GM12878 (cell line): ENCODE measurements at regions not wholly inside any gene's neighbourhood (a gene's known extent, or its start where the extent isn't known, plus 50 kb on each side); places are given as distances from the start of the nearest gene placed in this dataset.

Source experiments
- ATAC-seq: fragments of 200-7000 bp; cut with Tn5 transposase; 3 replicates; pipeline ENCODE4 v1.9.1; 2020; ENCODE audit warnings: mild to moderate bottlenecking, moderate library complexity
- BruUV-seq: library from RNA; stranded (reverse); fragments of 400-500 nt; replicated peaks from 2 replicates; lab custom pipeline; 2021; lab: Mats Ljungman, UMichigan
- CTCF ChIA-PET: fragments of 300-600 bp; sonication (Branson Sonifier 250); formaldehyde crosslinking; extraction: SDS; loops from one replicate; lab custom pipeline; 2021; ENCODE audit warnings: inconsistent platforms; lab: Yijun Ruan, JAX
- POLR2A ChIA-PET: fragments of 350-600 bp; formaldehyde crosslinking; extraction: SDS; loops from one replicate; lab custom pipeline; 2021; ENCODE audit warnings: inconsistent platforms; lab: Charles Lee
- RAD21 ChIA-PET: fragments of 300-600 bp; sonication (Branson Sonifier 250); formaldehyde crosslinking; loops from one replicate; lab custom pipeline; 2023; ENCODE audit warnings: antibody characterized with exemption; ENCODE audit not compliant: unreplicated experiment; lab: Charles Lee
- SMC1A ChIA-PET: fragments of 300-600 bp; sonication (Branson Sonifier 250); formaldehyde crosslinking; loops from one replicate; lab custom pipeline; 2023; ENCODE audit not compliant: unreplicated experiment, uncharacterized antibody; lab: Charles Lee
- DNase-seq: peaks from one replicate; pipeline ENCODE4 v3.0.0-alpha.2; 2011; ENCODE audit warnings: low read depth, low spot score
- FAIRE-seq: peaks from 3 replicates; lab custom pipeline; 2011; peaks lifted over from hg19 to GRCh38; lab: Jason Lieb, UNC
- H2AFZ ChIP-seq: 2 replicates; pipeline ENCODE4 v1.6.0; 2011; ENCODE audit warnings: low read depth, low read length, control low read depth; ENCODE audit not compliant: control insufficient read depth
- H3K27ac ChIP-seq: 2 replicates; pipeline ENCODE4 v1.5.1; 2011; ENCODE audit warnings: control low read depth; ENCODE audit not compliant: control insufficient read depth, insufficient read depth
- H3K27me3 ChIP-seq, 2 experiments: replicated peaks in 1 of 2; 2 replicates each; pipeline versions ENCODE4 v1.6.0 to v1.6.1; 2011; ENCODE audit warnings: low read length in 1 of 2; ENCODE audit not compliant: control insufficient read depth in 2 of 2, insufficient read depth in 2 of 2
- H3K36me3 ChIP-seq, 2 experiments: 2 replicates each; pipeline ENCODE4 v1.5.1; 2011; ENCODE audit warnings: low read length in 1 of 2; ENCODE audit not compliant: control insufficient read depth in 2 of 2, insufficient read depth in 2 of 2
- H3K4me1 ChIP-seq: 2 replicates; pipeline ENCODE4 v1.6.1; 2011; ENCODE audit warnings: mild to moderate bottlenecking, low read length, moderate library complexity, mixed read lengths; ENCODE audit not compliant: control insufficient read depth, insufficient read depth
- H3K4me2 ChIP-seq: 2 replicates; pipeline ENCODE4 v1.6.0; 2011; ENCODE audit warnings: control low read depth; ENCODE audit not compliant: control insufficient read depth, insufficient read depth
- H3K4me3 ChIP-seq: fragments of 200-600 bp; sonication (generic); 2 replicates; pipeline ENCODE4 v1.5.1; 2016
- H3K79me2 ChIP-seq: 2 replicates; pipeline ENCODE4 v1.6.0; 2011; ENCODE audit warnings: low read length; ENCODE audit not compliant: control insufficient read depth, insufficient read depth
- H3K9ac ChIP-seq: 2 replicates; pipeline ENCODE4 v1.8.0; 2011; ENCODE audit warnings: low read length, control low read depth, mixed read lengths; ENCODE audit not compliant: control insufficient read depth, insufficient read depth
- H3K9me3 ChIP-seq: replicated peaks from 3 replicates; pipeline ENCODE4 v1.5.1; 2011; ENCODE audit warnings: mild to moderate bottlenecking, low read length; ENCODE audit not compliant: control insufficient read depth, insufficient read depth
- H4K20me1 ChIP-seq: 2 replicates; pipeline ENCODE4 v1.6.0; 2011; ENCODE audit not compliant: control insufficient read depth, insufficient read depth
- CREM ChIP-seq: IDR thresholded peaks from 2 replicates; pipeline ENCODE4 v1.6.1; 2014; ENCODE audit warnings: antibody characterized with exemption, low read depth
- EZH2 ChIP-seq: IDR thresholded peaks from 2 replicates; pipeline ENCODE4 v1.6.1; 2012; ENCODE audit warnings: low read depth, mild to moderate bottlenecking, control low read depth, inconsistent platforms, low read length, borderline replicate concordance; ENCODE audit not compliant: control insufficient read depth
- MEF2A ChIP-seq: IDR thresholded peaks from 2 replicates; pipeline ENCODE4 v1.6.1; 2011; ENCODE audit warnings: low read depth, mild to moderate bottlenecking, low read length, moderate library complexity; ENCODE audit not compliant: insufficient read depth
- NRF1 ChIP-seq: conservative IDR thresholded peaks from 2 replicates; pipeline ENCODE4 v1.6.1; 2011; ENCODE audit warnings: mild to moderate bottlenecking, low read depth, low read length, improper control_type of control experiment
- PAX8 ChIP-seq: fragments of 450-650 bp; IDR thresholded peaks from 2 replicates; pipeline ENCODE4 v1.6.1; 2017; ENCODE audit warnings: mild to moderate bottlenecking, moderate library complexity
- POLR2AphosphoS5 ChIP-seq: IDR thresholded peaks from 2 replicates; pipeline ENCODE4 v1.6.1; 2011; ENCODE audit warnings: mild to moderate bottlenecking, low read length, inconsistent platforms
- RAD21 ChIP-seq: IDR thresholded peaks from 2 replicates; pipeline ENCODE4 v1.6.1; 2011; ENCODE audit warnings: mild to moderate bottlenecking, low read depth, low read length, moderate library complexity; ENCODE audit not compliant: insufficient read depth
- RBBP5 ChIP-seq: fragments of 200-600 bp; sonication (generic); conservative IDR thresholded peaks from 2 replicates; pipeline ENCODE4 v1.6.1; 2016
- WGBS: methylation state at CpG from one replicate; pipeline ENCODE4 v1.1.6; 2016; ENCODE audit warnings: low lambda C conversion rate; ENCODE audit not compliant: insufficient replicate concordance, insufficient coverage; ENCODE audit errors: missing lambda C conversion rate; 5-methylcytosine and 5-hydroxymethylcytosine counted together
- in situ Hi-C: fragments of 300-500 bp; cut with MboI; formaldehyde crosslinking; loops from 9 replicates; pipeline ENCODE4 v1.14.3; 2018; ENCODE audit warnings: mixed read lengths
- intact Hi-C: fragments of 100-400 bp; cut with micrococcal nuclease; formaldehyde crosslinking; loops from one replicate; pipeline ENCODE4 v1.14.2; 2022; ENCODE audit not compliant: unreplicated experiment
- TF ChIP-seq, protein P1 (sequence below): fragments of 450-650 bp; IDR thresholded peaks from 2 replicates; pipeline ENCODE4 v1.6.1; 2018; ENCODE audit warnings: mild to moderate bottlenecking, low read depth, moderate library complexity; ENCODE audit not compliant: partially characterized antibody
- TF ChIP-seq, protein P2 (sequence below): fragments of 450-650 bp; conservative IDR thresholded peaks from 2 replicates; pipeline ENCODE4 v1.6.1; 2017; ENCODE audit warnings: mild to moderate bottlenecking, moderate library complexity
- TF ChIP-seq, protein P3 (sequence below): fragments of 450-650 bp; IDR thresholded peaks from 2 replicates; pipeline ENCODE4 v1.6.1; 2018; ENCODE audit warnings: borderline replicate concordance, mild to moderate bottlenecking; ENCODE audit not compliant: partially characterized antibody

DNA sequence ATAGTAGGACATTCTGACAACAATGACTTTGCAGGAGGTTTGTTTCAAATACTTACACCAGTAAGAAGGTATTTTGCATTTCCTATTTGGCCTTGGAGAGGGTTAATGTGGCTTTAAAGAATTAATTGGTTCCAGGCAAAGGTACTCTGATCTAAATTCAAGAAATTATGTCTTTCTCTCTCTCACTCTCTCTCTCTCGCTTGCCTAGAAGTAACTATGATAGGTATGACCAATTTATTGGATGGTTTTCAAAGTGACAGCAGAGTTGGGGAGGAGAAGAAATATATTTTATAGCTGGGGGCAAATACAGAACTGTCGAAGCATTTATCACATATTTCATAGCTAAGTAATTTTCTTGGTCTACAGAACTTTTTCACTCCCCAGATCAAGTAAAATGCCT is 116.0 kb downstream of the ATP6V1G3 start:
- Histone ChIP-seq H3K36me3 (no peaks in the 10 kb centered on the region), H3K4me3 (no peak overlapping the region), H3K27ac (no peak overlapping the region), H2AFZ (no peak overlapping the region), H3K9ac (no peak overlapping the region), H3K79me2 (no peaks in the 10 kb centered on the region), H4K20me1 (no peaks in the 10 kb centered on the region), H3K4me2 (no peak overlapping the region), H3K4me1 (no peaks in the 10 kb centered on the region), H3K27me3 (no peaks in the 10 kb centered on the region; a peak in 1 of 4 replicates), H3K9me3 (no peaks in the 10 kb centered on the region)
- SMC1A ChIA-PET: interaction anchor here (0.9 kb wide), 1 partner anchor 20 kb away, joined by 3 read pairs; no protein-coding TSS in a partner anchor
- RAD21 ChIA-PET: no interaction called here
- no peak for FAIRE-seq
- no TSS peak for BruUV-seq
- WGBS: 0% methylated on average over 2 of the region's 2 CpGs
- ATAC-seq: no peak
- intact Hi-C loops: no loop called here
- POLR2A ChIA-PET: no interaction called here
- TF ChIP-seq RBBP5: no peak
- TF ChIP-seq EZH2: no peak
- TF ChIP-seq, protein P1, sequence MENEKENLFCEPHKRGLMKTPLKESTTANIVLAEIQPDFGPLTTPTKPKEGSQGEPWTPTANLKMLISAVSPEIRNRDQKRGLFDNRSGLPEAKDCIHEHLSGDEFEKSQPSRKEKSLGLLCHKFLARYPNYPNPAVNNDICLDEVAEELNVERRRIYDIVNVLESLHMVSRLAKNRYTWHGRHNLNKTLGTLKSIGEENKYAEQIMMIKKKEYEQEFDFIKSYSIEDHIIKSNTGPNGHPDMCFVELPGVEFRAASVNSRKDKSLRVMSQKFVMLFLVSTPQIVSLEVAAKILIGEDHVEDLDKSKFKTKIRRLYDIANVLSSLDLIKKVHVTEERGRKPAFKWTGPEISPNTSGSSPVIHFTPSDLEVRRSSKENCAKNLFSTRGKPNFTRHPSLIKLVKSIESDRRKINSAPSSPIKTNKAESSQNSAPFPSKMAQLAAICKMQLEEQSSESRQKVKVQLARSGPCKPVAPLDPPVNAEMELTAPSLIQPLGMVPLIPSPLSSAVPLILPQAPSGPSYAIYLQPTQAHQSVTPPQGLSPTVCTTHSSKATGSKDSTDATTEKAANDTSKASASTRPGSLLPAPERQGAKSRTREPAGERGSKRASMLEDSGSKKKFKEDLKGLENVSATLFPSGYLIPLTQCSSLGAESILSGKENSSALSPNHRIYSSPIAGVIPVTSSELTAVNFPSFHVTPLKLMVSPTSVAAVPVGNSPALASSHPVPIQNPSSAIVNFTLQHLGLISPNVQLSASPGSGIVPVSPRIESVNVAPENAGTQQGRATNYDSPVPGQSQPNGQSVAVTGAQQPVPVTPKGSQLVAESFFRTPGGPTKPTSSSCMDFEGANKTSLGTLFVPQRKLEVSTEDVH: no peak
- TF ChIP-seq PAX8: no peak
- TF ChIP-seq CREM: no peak
- no peak for TF ChIP-seq MEF2A
- no peak for TF ChIP-seq NRF1
- TF ChIP-seq RAD21: no peak
- TF ChIP-seq, protein P2, sequence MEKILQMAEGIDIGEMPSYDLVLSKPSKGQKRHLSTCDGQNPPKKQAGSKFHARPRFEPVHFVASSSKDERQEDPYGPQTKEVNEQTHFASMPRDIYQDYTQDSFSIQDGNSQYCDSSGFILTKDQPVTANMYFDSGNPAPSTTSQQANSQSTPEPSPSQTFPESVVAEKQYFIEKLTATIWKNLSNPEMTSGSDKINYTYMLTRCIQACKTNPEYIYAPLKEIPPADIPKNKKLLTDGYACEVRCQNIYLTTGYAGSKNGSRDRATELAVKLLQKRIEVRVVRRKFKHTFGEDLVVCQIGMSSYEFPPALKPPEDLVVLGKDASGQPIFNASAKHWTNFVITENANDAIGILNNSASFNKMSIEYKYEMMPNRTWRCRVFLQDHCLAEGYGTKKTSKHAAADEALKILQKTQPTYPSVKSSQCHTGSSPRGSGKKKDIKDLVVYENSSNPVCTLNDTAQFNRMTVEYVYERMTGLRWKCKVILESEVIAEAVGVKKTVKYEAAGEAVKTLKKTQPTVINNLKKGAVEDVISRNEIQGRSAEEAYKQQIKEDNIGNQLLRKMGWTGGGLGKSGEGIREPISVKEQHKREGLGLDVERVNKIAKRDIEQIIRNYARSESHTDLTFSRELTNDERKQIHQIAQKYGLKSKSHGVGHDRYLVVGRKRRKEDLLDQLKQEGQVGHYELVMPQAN: no peak
- TF ChIP-seq POLR2AphosphoS5: no peak
- TF ChIP-seq, protein P3, sequence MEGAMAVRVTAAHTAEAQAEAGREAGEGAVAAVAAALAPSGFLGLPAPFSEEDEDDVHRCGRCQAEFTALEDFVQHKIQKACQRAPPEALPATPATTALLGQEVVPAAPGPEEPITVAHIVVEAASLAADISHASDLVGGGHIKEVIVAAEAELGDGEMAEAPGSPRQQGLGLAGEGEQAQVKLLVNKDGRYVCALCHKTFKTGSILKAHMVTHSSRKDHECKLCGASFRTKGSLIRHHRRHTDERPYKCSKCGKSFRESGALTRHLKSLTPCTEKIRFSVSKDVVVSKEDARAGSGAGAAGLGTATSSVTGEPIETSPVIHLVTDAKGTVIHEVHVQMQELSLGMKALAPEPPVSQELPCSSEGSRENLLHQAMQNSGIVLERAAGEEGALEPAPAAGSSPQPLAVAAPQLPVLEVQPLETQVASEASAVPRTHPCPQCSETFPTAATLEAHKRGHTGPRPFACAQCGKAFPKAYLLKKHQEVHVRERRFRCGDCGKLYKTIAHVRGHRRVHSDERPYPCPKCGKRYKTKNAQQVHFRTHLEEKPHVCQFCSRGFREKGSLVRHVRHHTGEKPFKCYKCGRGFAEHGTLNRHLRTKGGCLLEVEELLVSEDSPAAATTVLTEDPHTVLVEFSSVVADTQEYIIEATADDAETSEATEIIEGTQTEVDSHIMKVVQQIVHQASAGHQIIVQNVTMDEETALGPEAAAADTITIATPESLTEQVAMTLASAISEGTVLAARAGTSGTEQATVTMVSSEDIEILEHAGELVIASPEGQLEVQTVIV: no peak
- in situ Hi-C loops: no loop called here
- CTCF ChIA-PET: interaction anchor here (0.9 kb wide), 1 partner anchor 262 kb away, joined by 3 read pairs; no protein-coding TSS in a partner anchor
- DNase-seq: no peak
